ENCODE measurements at regions not wholly inside any gene's neighbourhood (a gene's known extent, or its start where the extent isn't known, plus 50 kb on each side); places are given as distances from the start of the nearest gene placed in this dataset.
"Not testable (repeated sequence)": the region's sequence is repeated elsewhere in the genome, so short reads cannot be mapped to it uniquely, and the experiment has no call there.

GRCh38 chr9:107858260-107858659 is 368.7 kb upstream of the KLF4 start:
- DNase-seq (ENCODE audit: low read depth, low spot score): no peak

- DNase-seq (ENCODE audit: low read depth, low spot score): no peak
Observed at GRCh38 chr9:107856633-107857032, 367.1 kb upstream of the KLF4 start.

GRCh38 chr9:107855164-107855563 is 365.6 kb upstream of the KLF4 start:
- DNase-seq (ENCODE audit: low read depth, low spot score): no peak

GRCh38 chr9:107853461-107853860 is 363.9 kb upstream of the KLF4 start:
- DNase-seq (ENCODE audit: low read depth, low spot score): no peak

- DNase-seq (ENCODE audit: low read depth, low spot score): no peak
Observed at GRCh38 chr9:107852891-107853290, 363.3 kb upstream of the KLF4 start.

- no peak for DNase-seq (ENCODE audit: low read depth, low spot score)
Observed at GRCh38 chr9:107850653-107851052, 361.1 kb upstream of the KLF4 start.

GRCh38 chr9:107847978-107848964 is 358.7 kb upstream of the KLF4 start:
- no peak for DNase-seq (ENCODE audit: low read depth, low spot score)

- no peak for DNase-seq (ENCODE audit: low read depth, low spot score)
Observed at GRCh38 chr9:107842530-107842929, 353.0 kb upstream of the KLF4 start.

GRCh38 chr9:107841076-107841475 is 351.5 kb upstream of the KLF4 start:
- no peak for DNase-seq (ENCODE audit: low read depth, low spot score)

GRCh38 chr9:107839371-107839770 is 349.8 kb upstream of the KLF4 start:
- no peak for DNase-seq (ENCODE audit: low read depth, low spot score)

- no peak for DNase-seq (ENCODE audit: low read depth, low spot score)
Observed at GRCh38 chr9:107838766-107839165, 349.2 kb upstream of the KLF4 start.

GRCh38 chr9:107836300-107836699 is 346.7 kb upstream of the KLF4 start:
- DNase-seq (ENCODE audit: low read depth, low spot score): no peak

GRCh38 chr9:107833295-107833694 is 343.7 kb upstream of the KLF4 start:
- no peak for DNase-seq (ENCODE audit: low read depth, low spot score)

- no peak for DNase-seq (ENCODE audit: low read depth, low spot score)
Observed at GRCh38 chr9:107832871-107833270, 343.3 kb upstream of the KLF4 start.

GRCh38 chr9:107830479-107830878 is 340.9 kb upstream of the KLF4 start:
- DNase-seq (ENCODE audit: low read depth, low spot score): no peak

- DNase-seq (ENCODE audit: low read depth, low spot score): no peak
Observed at GRCh38 chr9:107827884-107828283, 338.3 kb upstream of the KLF4 start.

- DNase-seq (ENCODE audit: low read depth, low spot score): no peak
Observed at GRCh38 chr9:107827304-107827703, 337.7 kb upstream of the KLF4 start.

- DNase-seq (ENCODE audit: low read depth, low spot score): not testable (repeated sequence)
Observed at GRCh38 chr9:107826688-107826983, 337.1 kb upstream of the KLF4 start.

- no peak for DNase-seq (ENCODE audit: low read depth, low spot score)
Observed at GRCh38 chr9:107824556-107824955, 335.0 kb upstream of the KLF4 start.

- no peak for DNase-seq (ENCODE audit: low read depth, low spot score)
Observed at GRCh38 chr9:107819772-107820565, 330.4 kb upstream of the KLF4 start.

- not testable (repeated sequence) for DNase-seq (ENCODE audit: low read depth, low spot score)
Observed at GRCh38 chr9:107818503-107818829, 328.9 kb upstream of the KLF4 start.

- not testable (repeated sequence) for DNase-seq (ENCODE audit: low read depth, low spot score)
Observed at GRCh38 chr9:107817595-107818502, 328.3 kb upstream of the KLF4 start.
